Spleen (tissue), 11 donors: ENCODE measurements at regions not wholly inside any gene's neighbourhood (a gene's known extent, or its start where the extent isn't known, plus 50 kb on each side); places are given as distances from the start of the nearest gene placed in this dataset.

Experiments
- DNase-seq: peaks from one replicate; pipeline ENCODE4 v3.0.0-alpha.2; 2020
- H3K27ac ChIP-seq, 8 donors: fragments of 200-600 bp; sonication (generic) in 7 of 8; 1 replicate in 4 of 8; 2 replicates in 4 of 8; pipeline versions ENCODE4 v1.5.0 to v1.8.0; 2016 to 2021; ENCODE audit warnings: inconsistent platforms in 4 of 8, mild to moderate bottlenecking in 4 of 8, moderate library complexity in 1 of 8
- H3K27me3 ChIP-seq, 7 donors: fragments of 200-600 bp; sonication (generic) in 6 of 7; replicated peaks in 1 of 7; 1 replicate in 4 of 7; 2 replicates in 3 of 7; pipeline versions ENCODE4 v1.5.0 to v1.8.0; 2016 to 2021; ENCODE audit warnings: inconsistent platforms in 3 of 7, mild to moderate bottlenecking in 1 of 7
- H3K36me3 ChIP-seq, 6 donors: fragments of 200-600 bp; sonication (generic) in 5 of 6; 1 replicate in 4 of 6; 2 replicates in 2 of 6; pipeline versions ENCODE4 v1.5.0 to v1.8.0; 2016 to 2021; ENCODE audit warnings: inconsistent platforms in 2 of 6
- H3K4me1 ChIP-seq, 6 donors: fragments of 200-600 bp; sonication (generic) in 5 of 6; 1 replicate in 3 of 6; 2 replicates in 3 of 6; pipeline versions ENCODE4 v1.5.0 to v1.8.0; 2016 to 2021; ENCODE audit warnings: inconsistent platforms in 3 of 6
- H3K4me3 ChIP-seq, 8 donors: fragments of 200-600 bp; sonication (generic) in 7 of 8; 1 replicate in 4 of 8; 2 replicates in 4 of 8; pipeline versions ENCODE4 v1.5.0 to v1.8.0; 2016 to 2021; ENCODE audit warnings: inconsistent platforms in 4 of 8, mild to moderate bottlenecking in 4 of 8, moderate library complexity in 2 of 8
- H3K9me3 ChIP-seq, 8 donors: fragments of 200-600 bp; sonication (generic) in 7 of 8; 1 replicate in 4 of 8; 2 replicates in 4 of 8; pipeline versions ENCODE4 v1.5.0 to v1.8.0; 2016 to 2021; ENCODE audit warnings: inconsistent platforms in 4 of 8
- POLR2A ChIP-seq, 3 donors: fragments of 450-650 bp; IDR thresholded peaks; one replicate each; pipeline ENCODE4 v1.5.1; 2017; ENCODE audit warnings: antibody characterized with exemption in 3 of 3, mild to moderate bottlenecking in 1 of 3
- POLR2AphosphoS5 ChIP-seq, 3 donors: sonication (generic); formaldehyde crosslinking; IDR thresholded peaks; one replicate each; pipeline ENCODE4 v1.5.1; 2017; ENCODE audit warnings: antibody characterized with exemption in 3 of 3
- WGBS, 5 donors: extraction: QIAGEN DNeasy Blood & Tissue Kit in 3 of 5; methylation state at CpG; one replicate each; pipeline versions ENCODE4 v1.1.5 to v1.1.7; 2013 to 2018; 5-methylcytosine and 5-hydroxymethylcytosine counted together
- intact Hi-C: fragments of 100-400 bp; cut with DNase I; formaldehyde crosslinking; loops from one replicate; pipeline ENCODE4 v1.15.0; 2023; ENCODE audit warnings: low total_unique reads
- TF ChIP-seq, protein P1 (sequence below), 11 experiments: fragments of 200-600 bp in 7 of 11; fragments of 450-650 bp in 4 of 11; sonication (generic) in 4 of 11; IDR thresholded peaks in 8 of 11; conservative IDR thresholded peaks in 3 of 11; 1 replicate in 7 of 11; 2 replicates in 4 of 11; pipeline versions ENCODE4 v1.4.0 to v1.8.0; 2016 to 2021; ENCODE audit warnings: antibody characterized with exemption in 11 of 11, inconsistent platforms in 4 of 11, mild to moderate bottlenecking in 1 of 11
- donor health status: healthy with polysubstance abuse.
- donor health status: DM: no; HTN: no; CAD: no; lungs with moderate emphysema.
- donor health status: DM: no; HTN: no; CAD: no.
- donor health status: Bipolar disorder and iron deficiency.
- donor health status: healthy.
- donor health status: DM: no; HTN: no; CAD: no.
- donor health status: DM: yes; HTN: yes; CAD: no.

DNA sequence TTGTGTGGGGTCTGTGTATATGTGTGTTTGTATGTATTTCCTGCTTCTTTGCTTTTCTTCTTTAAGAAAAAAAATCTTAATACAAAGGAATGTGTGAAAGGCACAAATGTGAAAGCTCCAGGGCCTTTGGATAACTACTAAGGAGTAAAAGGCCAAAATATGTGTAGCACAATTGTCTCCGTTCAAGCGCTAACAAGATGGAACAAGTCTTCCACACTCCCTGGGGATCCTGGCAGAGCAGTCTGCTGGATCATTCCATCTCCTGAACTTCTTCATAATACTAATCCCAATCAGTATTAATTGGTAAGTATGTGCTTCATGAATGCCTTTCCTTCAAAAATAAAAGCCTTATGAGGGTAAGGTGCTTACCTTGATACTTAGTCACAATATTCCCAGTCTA, 462.5 kb upstream of the TBX3 start:
- Histone ChIP-seq H3K36me3 (no peaks in the 10 kb centered on the region), H3K27ac (no peak overlapping the region), H3K27me3 (no peaks in the 10 kb centered on the region), H3K4me3 (no peak overlapping the region), H3K4me1 (no peaks in the 10 kb centered on the region), H3K9me3 (peaks cover 0 to 17% (median 1%) of the 10 kb centered on the region in 8 donors)
- 87 to 94% (median 93%) methylated on average over 2 of the region's 2 CpGs for WGBS, 5 donors
- DNase-seq: no peak
- TF ChIP-seq POLR2A (IDR thresholded peaks at IDR 0.05): no peak
- TF ChIP-seq, protein P1, sequence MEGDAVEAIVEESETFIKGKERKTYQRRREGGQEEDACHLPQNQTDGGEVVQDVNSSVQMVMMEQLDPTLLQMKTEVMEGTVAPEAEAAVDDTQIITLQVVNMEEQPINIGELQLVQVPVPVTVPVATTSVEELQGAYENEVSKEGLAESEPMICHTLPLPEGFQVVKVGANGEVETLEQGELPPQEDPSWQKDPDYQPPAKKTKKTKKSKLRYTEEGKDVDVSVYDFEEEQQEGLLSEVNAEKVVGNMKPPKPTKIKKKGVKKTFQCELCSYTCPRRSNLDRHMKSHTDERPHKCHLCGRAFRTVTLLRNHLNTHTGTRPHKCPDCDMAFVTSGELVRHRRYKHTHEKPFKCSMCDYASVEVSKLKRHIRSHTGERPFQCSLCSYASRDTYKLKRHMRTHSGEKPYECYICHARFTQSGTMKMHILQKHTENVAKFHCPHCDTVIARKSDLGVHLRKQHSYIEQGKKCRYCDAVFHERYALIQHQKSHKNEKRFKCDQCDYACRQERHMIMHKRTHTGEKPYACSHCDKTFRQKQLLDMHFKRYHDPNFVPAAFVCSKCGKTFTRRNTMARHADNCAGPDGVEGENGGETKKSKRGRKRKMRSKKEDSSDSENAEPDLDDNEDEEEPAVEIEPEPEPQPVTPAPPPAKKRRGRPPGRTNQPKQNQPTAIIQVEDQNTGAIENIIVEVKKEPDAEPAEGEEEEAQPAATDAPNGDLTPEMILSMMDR (IDR thresholded peaks at IDR 0.05 in 8 of 11, conservative IDR thresholded peaks at IDR 0.05 in 3 of 11): no peak
- TF ChIP-seq POLR2AphosphoS5 (IDR thresholded peaks at IDR 0.05): no peak
- intact Hi-C loops: no loop called here

DNA sequence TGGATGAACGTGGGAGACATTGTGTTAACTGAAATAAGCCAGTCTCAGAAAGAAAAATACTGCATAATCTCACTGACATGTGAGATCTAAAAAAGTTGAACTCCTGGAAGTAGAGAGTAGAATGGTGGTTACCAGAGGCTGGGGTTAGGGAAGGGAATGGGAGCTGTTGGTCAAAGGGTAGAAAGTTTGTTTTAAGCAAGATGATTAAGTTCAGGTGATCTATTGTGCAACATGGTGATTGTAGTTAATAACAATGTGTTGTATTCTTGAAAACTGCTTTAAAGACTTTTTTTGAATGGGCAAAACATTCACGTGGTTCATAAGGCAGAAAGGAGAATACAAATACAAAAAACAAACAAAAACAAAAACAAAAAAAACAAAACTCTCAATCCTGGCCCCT, 460.4 kb upstream of the TBX3 start:
- H3K9me3 ChIP-seq: peaks cover 0 to 4% (median 0%) of the 10 kb centered on the region in 8 donors
- no peaks in the 10 kb centered on the region for H3K36me3 ChIP-seq
- no peaks in the 10 kb centered on the region for H3K4me1 ChIP-seq
- no peak for DNase-seq
- H3K27ac ChIP-seq: no peak overlapping the region
- no peak for TF ChIP-seq POLR2A (IDR thresholded peaks at IDR 0.05)
- TF ChIP-seq, protein P1 (IDR thresholded peaks at IDR 0.05 in 8 of 11, conservative IDR thresholded peaks at IDR 0.05 in 3 of 11): no peak
- no peak for TF ChIP-seq POLR2AphosphoS5 (IDR thresholded peaks at IDR 0.05)
- H3K4me3 ChIP-seq: no peak overlapping the region
- intact Hi-C loops: no loop called here
- H3K27me3 ChIP-seq: no peaks in the 10 kb centered on the region
- WGBS, 5 donors: 41 to 56% (median 47%) methylated on average over 2 of the region's 2 CpGs

DNA sequence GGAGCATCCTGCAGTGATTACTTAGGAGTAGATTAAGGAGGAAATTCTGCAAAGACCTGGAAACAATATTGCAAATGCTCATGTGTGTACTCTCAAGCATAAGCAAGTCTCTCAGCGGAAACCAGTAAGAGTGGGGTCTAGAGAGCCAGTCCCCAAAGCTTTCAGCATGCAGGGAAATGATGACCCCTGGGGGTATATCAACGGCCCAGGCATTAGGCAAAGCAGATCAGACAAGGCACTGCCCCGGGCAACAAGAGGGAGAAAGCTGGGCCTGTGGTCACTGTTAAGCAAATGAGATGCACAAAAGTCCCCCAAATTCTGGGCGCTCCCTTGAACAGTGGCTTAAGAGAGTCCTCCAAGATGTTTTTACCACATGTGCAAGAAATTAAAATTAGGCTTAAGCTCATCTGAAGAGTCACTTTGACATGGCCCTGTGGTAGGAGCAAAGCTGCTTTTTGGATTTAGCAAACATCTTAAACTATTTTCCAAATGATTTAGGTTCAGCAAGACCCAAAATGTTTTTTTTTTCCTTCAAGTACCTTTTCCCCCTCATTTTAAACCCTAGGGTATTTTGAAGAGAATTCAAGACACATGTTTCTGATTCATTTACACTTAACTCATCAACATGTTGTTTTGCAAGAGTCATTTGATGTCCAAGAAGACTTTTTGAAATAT, 457.1 kb upstream of the TBX3 start:
- 60 to 77% (median 74%) methylated on average over 4 of the region's 4 CpGs for WGBS, 5 donors
- H3K9me3 ChIP-seq: peaks cover 0 to 11% (median 0%) of the 10 kb centered on the region in 8 donors
- H3K4me1 ChIP-seq: no peaks in the 10 kb centered on the region
- H3K4me3 ChIP-seq: no peak overlapping the region
- no peaks in the 10 kb centered on the region for H3K27me3 ChIP-seq
- H3K36me3 ChIP-seq: no peaks in the 10 kb centered on the region
- H3K27ac ChIP-seq: no peak overlapping the region
- no peak for DNase-seq
- intact Hi-C loops: no loop called here
- TF ChIP-seq, protein P1 (IDR thresholded peaks at IDR 0.05 in 8 of 11, conservative IDR thresholded peaks at IDR 0.05 in 3 of 11): no peak
- no peak for TF ChIP-seq POLR2AphosphoS5 (IDR thresholded peaks at IDR 0.05)
- no peak for TF ChIP-seq POLR2A (IDR thresholded peaks at IDR 0.05)

DNA sequence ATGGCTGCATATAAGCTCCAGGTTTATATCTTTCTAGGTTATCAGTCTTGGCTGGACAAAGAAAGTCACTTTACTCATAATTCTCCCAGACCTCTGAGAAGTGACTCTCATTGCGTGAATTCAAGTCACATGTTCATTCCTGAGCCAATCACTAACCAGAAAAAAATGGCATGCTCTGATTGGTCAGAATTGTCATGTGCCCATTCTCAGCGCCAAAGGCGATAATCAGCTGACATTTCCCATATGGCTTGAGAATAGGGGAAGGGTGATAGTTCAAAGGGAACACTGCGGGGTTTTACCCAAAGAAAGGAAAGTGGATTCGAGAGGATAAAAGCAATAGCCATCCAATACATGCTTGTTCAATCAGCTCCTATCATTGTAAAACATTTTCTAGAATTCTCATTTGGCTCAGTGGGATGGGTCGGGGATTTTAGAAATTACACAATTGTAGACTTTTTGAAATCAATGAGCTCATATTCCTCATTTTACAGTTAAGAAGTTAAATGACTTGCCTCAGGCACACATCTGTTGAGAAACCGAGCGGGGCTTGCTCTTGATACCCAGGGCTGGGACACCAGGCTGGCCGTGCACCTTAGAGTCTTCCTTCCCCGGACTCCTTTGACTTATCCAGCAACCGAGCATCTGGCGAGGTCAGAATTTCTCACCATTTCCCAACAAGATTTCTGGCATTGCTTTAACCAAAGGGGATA, 454.0 kb upstream of the TBX3 start:
- Histone ChIP-seq H3K4me3 (no peak overlapping the region), H3K27me3 (no peaks in the 10 kb centered on the region), H3K27ac (no peak overlapping the region), H3K9me3 (peaks cover 0 to 11% (median 0%) of the 10 kb centered on the region in 8 donors), H3K36me3 (no peaks in the 10 kb centered on the region), H3K4me1 (no peaks in the 10 kb centered on the region)
- 81 to 91% (median 84%) methylated on average over 12 of the region's 12 CpGs for WGBS, 5 donors
- no peak for DNase-seq
- TF ChIP-seq POLR2AphosphoS5 (IDR thresholded peaks at IDR 0.05) (no peak), POLR2A (IDR thresholded peaks at IDR 0.05) (no peak)
- TF ChIP-seq, protein P1 (IDR thresholded peaks at IDR 0.05 in 8 of 11, conservative IDR thresholded peaks at IDR 0.05 in 3 of 11): no peak
- intact Hi-C loops: no loop called here
